SK-N-SH (cell line): ENCODE measurements at regions not wholly inside any gene's neighbourhood (a gene's known extent, or its start where the extent isn't known, plus 50 kb on each side); places are given as distances from the start of the nearest gene placed in this dataset.

ENCODE experiments used
- CTCF ChIA-PET: fragments of 300-600, 350-600 bp; formaldehyde crosslinking; extraction: SDS; loops from one replicate; lab custom pipeline; 2021; lab: Yijun Ruan, JAX
- POLR2A ChIA-PET: fragments of 350-600 bp; sonication (Branson Sonifier 250); formaldehyde crosslinking; extraction: SDS; loops from one replicate; lab custom pipeline; 2020; ENCODE audit warnings: antibody characterized with exemption, inconsistent platforms; lab: Yijun Ruan, JAX
- DNase-seq: peaks from one replicate; pipeline ENCODE4 v3.0.0; 2012
- H2AFZ ChIP-seq: fragments of 200-600 bp; sonication (generic); 2 replicates; pipeline ENCODE4 v1.8.1; 2016; ENCODE audit warnings: antibody characterized with exemption, mild to moderate bottlenecking, low read depth
- H3F3A ChIP-seq: fragments of 200-600 bp; sonication (generic); replicated peaks from 2 replicates; pipeline ENCODE3; 2016; ENCODE audit warnings: antibody characterized with exemption, mild to moderate bottlenecking; ENCODE audit not compliant: insufficient read depth
- H3K27ac ChIP-seq, 2 experiments: fragments of 200-500 bp in 1 of 2; fragments of 200-600 bp in 1 of 2; sonication (Bioruptor generic) in 1 of 2; sonication (generic), shearing (Covaris generic) in 1 of 2; 2 replicates each; pipeline versions ENCODE4 v1.5.1 to v1.6.1; 2014 to 2016; ENCODE audit warnings: low read depth in 2 of 2, inconsistent platforms in 1 of 2, low read length in 1 of 2, mild to moderate bottlenecking in 1 of 2, mixed read lengths in 1 of 2
- H3K27me3 ChIP-seq: fragments of 200-600 bp; sonication (generic), shearing (Covaris generic); 2 replicates; pipeline ENCODE4 v1.6.1; 2016; ENCODE audit warnings: mixed run types; ENCODE audit not compliant: insufficient read depth
- H3K36me3 ChIP-seq, 2 experiments: fragments of 200-500 bp in 1 of 2; fragments of 200-600 bp in 1 of 2; sonication (Bioruptor generic) in 1 of 2; sonication (generic) in 1 of 2; replicated peaks in 1 of 2; 2 replicates each; pipeline versions ENCODE3 to v1.5.1; 2014 to 2016; ENCODE audit warnings: low read length in 1 of 2, mild to moderate bottlenecking in 1 of 2; ENCODE audit not compliant: insufficient read depth in 2 of 2, control insufficient read depth in 1 of 2
- H3K4me1 ChIP-seq, 2 experiments: fragments of 200-500 bp in 1 of 2; fragments of 200-600 bp in 1 of 2; sonication (Bioruptor generic) in 1 of 2; sonication (generic), shearing (Covaris generic) in 1 of 2; 2 replicates each; pipeline versions ENCODE4 v1.5.1 to v1.6.1; 2014 to 2016; ENCODE audit warnings: low read depth in 1 of 2, low read length in 1 of 2, mixed run types in 1 of 2; ENCODE audit not compliant: insufficient read depth in 2 of 2, control insufficient read depth in 1 of 2
- H3K4me2 ChIP-seq: fragments of 200-600 bp; sonication (generic), shearing (Covaris generic); 2 replicates; pipeline ENCODE4 v1.6.1; 2017; ENCODE audit warnings: mixed run types
- H3K4me3 ChIP-seq, 2 experiments: fragments of 200-500 bp in 1 of 2; fragments of 200-600 bp in 1 of 2; sonication (Bioruptor generic) in 1 of 2; sonication (generic), shearing (Covaris generic) in 1 of 2; 2 replicates each; pipeline versions ENCODE4 v1.5.1 to v1.8.1; 2014 to 2016; ENCODE audit warnings: low read depth in 2 of 2, inconsistent platforms in 1 of 2, low read length in 1 of 2, mild to moderate bottlenecking in 1 of 2, mixed read lengths in 1 of 2, moderate library complexity in 1 of 2
- H3K79me2 ChIP-seq: fragments of 200-600 bp; sonication (generic); 2 replicates; pipeline ENCODE4 v1.8.1; 2017; ENCODE audit warnings: mild to moderate bottlenecking; ENCODE audit not compliant: insufficient read depth
- H3K9ac ChIP-seq: fragments of 200-600 bp; sonication (generic); 2 replicates; pipeline ENCODE4 v1.6.1; 2017; ENCODE audit warnings: mixed run types
- H3K9me2 ChIP-seq: fragments of 200-600 bp; sonication (generic); 2 replicates; pipeline ENCODE4 v1.6.1; 2017; ENCODE audit warnings: mixed run types
- H3K9me3 ChIP-seq: fragments of 200-600 bp; sonication (generic); 2 replicates; pipeline ENCODE4 v1.6.1; 2017; ENCODE audit warnings: mixed run types, mild to moderate bottlenecking, moderate library complexity
- H4K20me1 ChIP-seq: fragments of 200-600 bp; sonication (generic); 2 replicates; pipeline ENCODE4 v1.6.1; 2017; ENCODE audit warnings: mild to moderate bottlenecking, mixed run types; ENCODE audit not compliant: insufficient read depth
- CHD2 ChIP-seq: fragments of 150-350 bp; IDR thresholded peaks from 2 replicates; pipeline ENCODE4 v1.6.1; 2018; ENCODE audit warnings: low read length; ENCODE audit not compliant: partially characterized antibody
- ELF1 ChIP-seq: IDR thresholded peaks from 2 replicates; pipeline ENCODE4 v1.4.0; 2012
- EP300 ChIP-seq, 2 experiments: IDR thresholded peaks; 2 replicates each; pipeline versions ENCODE4 v1.4.0 to v1.6.1; 2012; ENCODE audit warnings: borderline replicate concordance in 1 of 2, low read depth in 1 of 2, low read length in 1 of 2
- FOSL2 ChIP-seq: IDR thresholded peaks from 2 replicates; pipeline ENCODE4 v1.4.0; 2012; ENCODE audit warnings: low read depth, mild to moderate bottlenecking, moderate library complexity, borderline replicate concordance
- FOXJ3 ChIP-seq: sonication (generic); formaldehyde crosslinking; IDR thresholded peaks from 2 replicates; pipeline ENCODE4 v1.5.1; 2020; ENCODE audit warnings: mild to moderate bottlenecking, missing genetic modification reagents
- GABPA ChIP-seq: IDR thresholded peaks from 2 replicates; pipeline ENCODE4 v1.4.0; 2012; ENCODE audit warnings: low read depth, mild to moderate bottlenecking
- JUND ChIP-seq: IDR thresholded peaks from 2 replicates; pipeline ENCODE4 v1.4.0; 2012
- MEF2A ChIP-seq: IDR thresholded peaks from 2 replicates; pipeline ENCODE4 v1.4.0; 2012; ENCODE audit warnings: low read depth, borderline replicate concordance
- NFIC ChIP-seq: IDR thresholded peaks from 2 replicates; pipeline ENCODE4 v1.4.0; 2012; ENCODE audit warnings: borderline replicate concordance
- POLR2AphosphoS5 ChIP-seq: IDR thresholded peaks from 2 replicates; pipeline ENCODE4 v1.6.1; 2012; ENCODE audit warnings: low read depth, low read length
- RCOR1 ChIP-seq: fragments of 150-350 bp; IDR thresholded peaks from 2 replicates; pipeline ENCODE4 v1.6.1; 2017; ENCODE audit warnings: antibody characterized with exemption, low read length
- RFX5 ChIP-seq: IDR thresholded peaks from 2 replicates; pipeline ENCODE4 v1.6.1; 2012; ENCODE audit warnings: mild to moderate bottlenecking, improper control_type of control experiment, low read length
- TAF1 ChIP-seq: IDR thresholded peaks from 2 replicates; pipeline ENCODE4 v1.6.1; 2012; ENCODE audit warnings: low read depth, mild to moderate bottlenecking, low read length, moderate library complexity, borderline replicate concordance
- TCF12 ChIP-seq: IDR thresholded peaks from 2 replicates; pipeline ENCODE4 v1.4.0; 2012
- WGBS: methylation state at CpG from one replicate; pipeline ENCODE4 v1.1.6; 2017; ENCODE audit warnings: low lambda C conversion rate; 5-methylcytosine and 5-hydroxymethylcytosine counted together
- TF ChIP-seq, protein P1 (sequence below): IDR thresholded peaks from 2 replicates; pipeline ENCODE4 v1.4.0; 2012; ENCODE audit warnings: low read depth, borderline replicate concordance
- TF ChIP-seq, protein P2 (sequence below): IDR thresholded peaks from 2 replicates; pipeline ENCODE4 v1.6.1; 2012; ENCODE audit warnings: mild to moderate bottlenecking, low read depth, low read length, moderate library complexity
- TF ChIP-seq, protein P3 (sequence below): fragments of 200-600 bp; sonication (generic); IDR thresholded peaks from 2 replicates; pipeline ENCODE4 v1.6.1; 2017; ENCODE audit warnings: antibody characterized with exemption, mild to moderate bottlenecking, moderate library complexity

DNA sequence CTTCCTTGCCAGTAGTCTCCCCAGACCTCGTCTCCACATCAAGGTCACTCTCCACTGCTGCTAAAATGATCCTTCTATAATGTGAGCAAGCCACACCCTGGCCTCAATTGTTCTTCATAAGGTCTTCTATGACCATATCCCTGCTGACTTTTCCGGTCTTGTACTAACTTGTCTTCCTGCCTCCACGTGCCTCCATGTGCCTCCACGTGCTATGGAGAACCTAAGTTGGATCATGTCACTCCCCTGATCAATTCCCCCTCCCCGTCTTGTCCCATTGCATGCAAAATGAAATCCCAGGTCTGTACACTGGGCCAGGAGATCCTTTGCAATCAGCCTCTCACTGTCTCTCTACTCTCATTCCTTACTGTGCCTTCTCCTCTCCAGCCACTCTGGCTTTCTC lies 110.6 kb downstream of the TTC8 start:
- H3K4me2 ChIP-seq, result no peak overlapping the region
- no peak for DNase-seq
- peaks cover 0 to 3% of the 10 kb centered on the region in 2 experiments; a peak in 1 of 4 replicates for H3K4me1 ChIP-seq
- H3K27me3 ChIP-seq, result no peaks in the 10 kb centered on the region
- H3K4me3 ChIP-seq, result no peak overlapping the region
- H3K9ac ChIP-seq, result no peak overlapping the region
- no peak overlapping the region for H2AFZ ChIP-seq
- H3K79me2 ChIP-seq, result no peaks in the 10 kb centered on the region
- no peaks in the 10 kb centered on the region for H3F3A ChIP-seq
- no peaks in the 10 kb centered on the region for H3K9me3 ChIP-seq
- H3K36me3 ChIP-seq, result no peaks in the 10 kb centered on the region
- ChIA-PET CTCF (no interaction called here), POLR2A (no interaction called here)
- whole genome bisulfite sequencing, result 41% methylated on average over 5 of the region's 5 CpGs
- no peak overlapping the region for H3K27ac ChIP-seq
- H4K20me1 ChIP-seq, result no peaks in the 10 kb centered on the region
- H3K9me2 ChIP-seq, result no peaks in the 10 kb centered on the region
- TF ChIP-seq, protein P1, sequence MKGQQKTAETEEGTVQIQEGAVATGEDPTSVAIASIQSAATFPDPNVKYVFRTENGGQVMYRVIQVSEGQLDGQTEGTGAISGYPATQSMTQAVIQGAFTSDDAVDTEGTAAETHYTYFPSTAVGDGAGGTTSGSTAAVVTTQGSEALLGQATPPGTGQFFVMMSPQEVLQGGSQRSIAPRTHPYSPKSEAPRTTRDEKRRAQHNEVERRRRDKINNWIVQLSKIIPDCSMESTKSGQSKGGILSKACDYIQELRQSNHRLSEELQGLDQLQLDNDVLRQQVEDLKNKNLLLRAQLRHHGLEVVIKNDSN, result no peak
- TF ChIP-seq FOXJ3 (CRISPR knock-in tag) (no peak), TAF1 (no peak), GABPA (no peak), RFX5 (no peak), NFIC (no peak), CHD2 (no peak), ELF1 (no peak), TCF12 (no peak), JUND (no peak), FOSL2 (no peak), RCOR1 (no peak), MEF2A (no peak), POLR2AphosphoS5 (no peak), EP300 (IDR thresholded peaks at IDR 0.05; ENCODE audit: borderline replicate concordance in 1 of 2, low read depth in 1 of 2, low read length in 1 of 2) (no peak)
- TF ChIP-seq, protein P2, sequence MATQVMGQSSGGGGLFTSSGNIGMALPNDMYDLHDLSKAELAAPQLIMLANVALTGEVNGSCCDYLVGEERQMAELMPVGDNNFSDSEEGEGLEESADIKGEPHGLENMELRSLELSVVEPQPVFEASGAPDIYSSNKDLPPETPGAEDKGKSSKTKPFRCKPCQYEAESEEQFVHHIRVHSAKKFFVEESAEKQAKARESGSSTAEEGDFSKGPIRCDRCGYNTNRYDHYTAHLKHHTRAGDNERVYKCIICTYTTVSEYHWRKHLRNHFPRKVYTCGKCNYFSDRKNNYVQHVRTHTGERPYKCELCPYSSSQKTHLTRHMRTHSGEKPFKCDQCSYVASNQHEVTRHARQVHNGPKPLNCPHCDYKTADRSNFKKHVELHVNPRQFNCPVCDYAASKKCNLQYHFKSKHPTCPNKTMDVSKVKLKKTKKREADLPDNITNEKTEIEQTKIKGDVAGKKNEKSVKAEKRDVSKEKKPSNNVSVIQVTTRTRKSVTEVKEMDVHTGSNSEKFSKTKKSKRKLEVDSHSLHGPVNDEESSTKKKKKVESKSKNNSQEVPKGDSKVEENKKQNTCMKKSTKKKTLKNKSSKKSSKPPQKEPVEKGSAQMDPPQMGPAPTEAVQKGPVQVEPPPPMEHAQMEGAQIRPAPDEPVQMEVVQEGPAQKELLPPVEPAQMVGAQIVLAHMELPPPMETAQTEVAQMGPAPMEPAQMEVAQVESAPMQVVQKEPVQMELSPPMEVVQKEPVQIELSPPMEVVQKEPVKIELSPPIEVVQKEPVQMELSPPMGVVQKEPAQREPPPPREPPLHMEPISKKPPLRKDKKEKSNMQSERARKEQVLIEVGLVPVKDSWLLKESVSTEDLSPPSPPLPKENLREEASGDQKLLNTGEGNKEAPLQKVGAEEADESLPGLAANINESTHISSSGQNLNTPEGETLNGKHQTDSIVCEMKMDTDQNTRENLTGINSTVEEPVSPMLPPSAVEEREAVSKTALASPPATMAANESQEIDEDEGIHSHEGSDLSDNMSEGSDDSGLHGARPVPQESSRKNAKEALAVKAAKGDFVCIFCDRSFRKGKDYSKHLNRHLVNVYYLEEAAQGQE, result no peak
- TF ChIP-seq, protein P3, sequence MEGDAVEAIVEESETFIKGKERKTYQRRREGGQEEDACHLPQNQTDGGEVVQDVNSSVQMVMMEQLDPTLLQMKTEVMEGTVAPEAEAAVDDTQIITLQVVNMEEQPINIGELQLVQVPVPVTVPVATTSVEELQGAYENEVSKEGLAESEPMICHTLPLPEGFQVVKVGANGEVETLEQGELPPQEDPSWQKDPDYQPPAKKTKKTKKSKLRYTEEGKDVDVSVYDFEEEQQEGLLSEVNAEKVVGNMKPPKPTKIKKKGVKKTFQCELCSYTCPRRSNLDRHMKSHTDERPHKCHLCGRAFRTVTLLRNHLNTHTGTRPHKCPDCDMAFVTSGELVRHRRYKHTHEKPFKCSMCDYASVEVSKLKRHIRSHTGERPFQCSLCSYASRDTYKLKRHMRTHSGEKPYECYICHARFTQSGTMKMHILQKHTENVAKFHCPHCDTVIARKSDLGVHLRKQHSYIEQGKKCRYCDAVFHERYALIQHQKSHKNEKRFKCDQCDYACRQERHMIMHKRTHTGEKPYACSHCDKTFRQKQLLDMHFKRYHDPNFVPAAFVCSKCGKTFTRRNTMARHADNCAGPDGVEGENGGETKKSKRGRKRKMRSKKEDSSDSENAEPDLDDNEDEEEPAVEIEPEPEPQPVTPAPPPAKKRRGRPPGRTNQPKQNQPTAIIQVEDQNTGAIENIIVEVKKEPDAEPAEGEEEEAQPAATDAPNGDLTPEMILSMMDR, result no peak
